ENCODE measurements at regions not wholly inside any gene's neighbourhood (a gene's known extent, or its start where the extent isn't known, plus 50 kb on each side); places are given as distances from the start of the nearest gene placed in this dataset.

DNA sequence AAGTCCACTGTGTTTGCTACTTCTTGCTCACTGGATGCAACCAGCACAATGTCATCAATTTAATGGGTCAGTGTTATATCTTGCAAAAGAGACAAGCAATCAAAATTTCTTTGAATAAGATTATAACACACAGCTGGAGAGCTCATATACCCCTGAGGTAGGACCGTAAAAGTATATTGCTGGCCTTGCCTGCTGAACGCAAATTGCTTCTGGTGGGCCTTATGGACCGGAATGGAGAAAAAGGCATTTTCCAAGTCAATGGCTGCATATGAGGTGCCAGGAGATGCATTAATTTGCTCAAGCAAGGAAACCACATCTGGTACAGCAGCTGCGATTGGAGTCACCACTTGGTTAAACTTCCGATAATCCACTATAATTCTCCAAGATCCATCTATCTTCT is 119.1 kb downstream of the ZNF280B start:
- Histone ChIP-seq H3K4me2 (replicated peaks; ENCODE audit: low read depth, low read length, poor library complexity, severe bottlenecking) (no peak overlapping the region), H3K4me1 (ENCODE audit: control insufficient read depth in 2 of 2, insufficient read depth in 2 of 2, low read length in 2 of 2) (peaks cover 2 to 3% of the 10 kb centered on the region in 2 donors), H3K9ac (ENCODE audit: low read length) (no peak overlapping the region), H3K4me3 (ENCODE audit: control extremely low read depth in 1 of 5, extremely low read depth in 1 of 5, insufficient read depth in 1 of 5, low read depth in 2 of 5, low read length in 4 of 5) (no peak overlapping the region), H3K79me2 (ENCODE audit: control insufficient read depth, insufficient read depth, low read length) (no peaks in the 10 kb centered on the region), H3K9me3 (ENCODE audit: control extremely low read depth in 1 of 3, control insufficient read depth in 2 of 3, insufficient read depth in 1 of 3, low read length in 2 of 3) (peaks cover 0 to 12% (median 6%) of the 10 kb centered on the region in 3 donors), H3K36me3 (replicated peaks in 1 of 2; ENCODE audit: control extremely low read depth in 1 of 2, control insufficient read depth in 1 of 2, extremely low read depth in 1 of 2, insufficient read depth in 2 of 2, low read length in 1 of 2) (no peaks in the 10 kb centered on the region), H3K27ac (ENCODE audit: low read length in 2 of 2) (no peak overlapping the region), H2AFZ (ENCODE audit: insufficient read depth, low read depth, low read length, poor library complexity, severe bottlenecking) (no peak overlapping the region), H4K20me1 (ENCODE audit: control insufficient read depth, insufficient read depth, low read length, poor library complexity, severe bottlenecking) (no peaks in the 10 kb centered on the region), H3K27me3 (replicated peaks in 1 of 4; ENCODE audit: control extremely low read depth in 1 of 4, control insufficient read depth in 3 of 4, insufficient read depth in 4 of 4, low read length in 3 of 4) (no peaks in the 10 kb centered on the region)
- Mint-ChIP-seq H3K27ac (no peak overlapping the region), H3K4me1 (peaks cover 7% of the 10 kb centered on the region), H3K4me3 (no peak overlapping the region), H3K27me3 (no peaks in the 10 kb centered on the region), H3K9me3 (ENCODE audit: insufficient read depth) (peaks cover 3% of the 10 kb centered on the region)
- no peak for TF ChIP-seq EZH2 (IDR thresholded peaks at IDR 0.05; ENCODE audit: borderline replicate concordance, insufficient read depth, low read depth, low read length, poor library complexity, severe bottlenecking)
- TF ChIP-seq, protein P1, sequence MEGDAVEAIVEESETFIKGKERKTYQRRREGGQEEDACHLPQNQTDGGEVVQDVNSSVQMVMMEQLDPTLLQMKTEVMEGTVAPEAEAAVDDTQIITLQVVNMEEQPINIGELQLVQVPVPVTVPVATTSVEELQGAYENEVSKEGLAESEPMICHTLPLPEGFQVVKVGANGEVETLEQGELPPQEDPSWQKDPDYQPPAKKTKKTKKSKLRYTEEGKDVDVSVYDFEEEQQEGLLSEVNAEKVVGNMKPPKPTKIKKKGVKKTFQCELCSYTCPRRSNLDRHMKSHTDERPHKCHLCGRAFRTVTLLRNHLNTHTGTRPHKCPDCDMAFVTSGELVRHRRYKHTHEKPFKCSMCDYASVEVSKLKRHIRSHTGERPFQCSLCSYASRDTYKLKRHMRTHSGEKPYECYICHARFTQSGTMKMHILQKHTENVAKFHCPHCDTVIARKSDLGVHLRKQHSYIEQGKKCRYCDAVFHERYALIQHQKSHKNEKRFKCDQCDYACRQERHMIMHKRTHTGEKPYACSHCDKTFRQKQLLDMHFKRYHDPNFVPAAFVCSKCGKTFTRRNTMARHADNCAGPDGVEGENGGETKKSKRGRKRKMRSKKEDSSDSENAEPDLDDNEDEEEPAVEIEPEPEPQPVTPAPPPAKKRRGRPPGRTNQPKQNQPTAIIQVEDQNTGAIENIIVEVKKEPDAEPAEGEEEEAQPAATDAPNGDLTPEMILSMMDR (IDR thresholded peaks at IDR 0.05) = no peak
- POLR2A ChIA-PET = no interaction called here
- DNase-seq = no peak
- intact Hi-C loops (cut with micrococcal nuclease) = no loop called here
- WGBS (ENCODE audit: insufficient coverage) = 100% methylated on average over 3 of the region's 5 CpGs
- ATAC-seq (ENCODE audit: low read depth) = no peak
- CTCF ChIA-PET = interaction anchor here (1.1 kb wide), 1 partner anchor 43 kb away, joined by 4 read pairs; no protein-coding TSS in a partner anchor

DNA sequence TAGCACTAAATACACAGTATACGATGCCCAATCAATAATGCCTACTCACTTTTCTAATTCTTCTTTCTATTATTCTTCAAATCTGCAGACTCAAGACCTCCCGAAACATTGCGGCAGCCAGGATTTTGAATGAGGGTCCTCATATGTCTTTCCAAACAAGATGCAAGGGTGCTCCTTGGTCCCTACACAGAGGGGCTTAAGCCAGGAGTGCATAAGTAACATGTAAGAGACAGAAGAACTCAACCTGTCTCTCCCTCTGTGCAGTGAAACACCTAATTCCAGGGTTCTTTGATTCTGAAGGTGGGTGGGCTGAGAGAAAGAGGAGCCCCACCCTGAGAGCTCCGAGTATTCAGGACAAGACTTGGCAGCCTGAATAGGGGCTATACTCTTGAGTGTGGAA is 117.6 kb downstream of the ZNF280B start:
- Mint-ChIP-seq H3K9me3 (ENCODE audit: insufficient read depth) (peaks cover 3% of the 10 kb centered on the region), H3K27ac (no peak overlapping the region), H3K4me3 (no peak overlapping the region), H3K4me1 (peaks cover 21% of the 10 kb centered on the region), H3K27me3 (no peaks in the 10 kb centered on the region)
- Histone ChIP-seq H3K4me1 (ENCODE audit: control insufficient read depth in 2 of 2, insufficient read depth in 2 of 2, low read length in 2 of 2) (peaks cover 17 to 18% of the 10 kb centered on the region in 2 donors), H3K27ac (ENCODE audit: low read length in 2 of 2) (no peak overlapping the region), H3K9me3 (ENCODE audit: control extremely low read depth in 1 of 3, control insufficient read depth in 2 of 3, insufficient read depth in 1 of 3, low read length in 2 of 3) (peaks cover 0 to 12% (median 6%) of the 10 kb centered on the region in 3 donors), H4K20me1 (ENCODE audit: control insufficient read depth, insufficient read depth, low read length, poor library complexity, severe bottlenecking) (no peaks in the 10 kb centered on the region), H3K27me3 (replicated peaks in 1 of 4; ENCODE audit: control extremely low read depth in 1 of 4, control insufficient read depth in 3 of 4, insufficient read depth in 4 of 4, low read length in 3 of 4) (no peaks in the 10 kb centered on the region), H2AFZ (ENCODE audit: insufficient read depth, low read depth, low read length, poor library complexity, severe bottlenecking) (no peak overlapping the region), H3K4me3 (ENCODE audit: control extremely low read depth in 1 of 5, extremely low read depth in 1 of 5, insufficient read depth in 1 of 5, low read depth in 2 of 5, low read length in 4 of 5) (no peak overlapping the region), H3K79me2 (ENCODE audit: control insufficient read depth, insufficient read depth, low read length) (no peaks in the 10 kb centered on the region), H3K4me2 (replicated peaks; ENCODE audit: low read depth, low read length, poor library complexity, severe bottlenecking) (no peak overlapping the region), H3K36me3 (replicated peaks in 1 of 2; ENCODE audit: control extremely low read depth in 1 of 2, control insufficient read depth in 1 of 2, extremely low read depth in 1 of 2, insufficient read depth in 2 of 2, low read length in 1 of 2) (no peaks in the 10 kb centered on the region), H3K9ac (ENCODE audit: low read length) (no peak overlapping the region)
- CTCF ChIA-PET = interaction anchor here (1.1 to 6.7 kb wide), 4 partner anchors 9 to 30 kb away, joined by 3 to 33 read pairs (median 6); no protein-coding TSS in a partner anchor
- TF ChIP-seq EZH2 (IDR thresholded peaks at IDR 0.05; ENCODE audit: borderline replicate concordance, insufficient read depth, low read depth, low read length, poor library complexity, severe bottlenecking) = no peak
- TF ChIP-seq, protein P1 (IDR thresholded peaks at IDR 0.05) = no peak
- intact Hi-C loops (cut with micrococcal nuclease) = no loop called here
- ATAC-seq (ENCODE audit: low read depth) (no peak), DNase-seq (no peak)
- POLR2A ChIA-PET = no interaction called here
- WGBS (ENCODE audit: insufficient coverage) = 100% methylated on average over 1 of the region's 4 CpGs
